Fibroblast of skin of left quadriceps (primary cell): ENCODE measurements at regions not wholly inside any gene's neighbourhood (a gene's known extent, or its start where the extent isn't known, plus 50 kb on each side); places are given as distances from the start of the nearest gene placed in this dataset.

ENCODE experiments used
- DNase-seq, 2 experiments: peaks; one replicate each; pipeline ENCODE4 v3.0.0-alpha.2; 2013; ENCODE audit warnings: low read depth in 2 of 2

- no peak for DNase-seq
Observed at GRCh38 chr2:212618636-212619035, 80.0 kb upstream of the ERBB4 start.

GRCh38 chr2:212610872-212611425, 72.3 kb upstream of the ERBB4 start:
- DNase-seq, result no peak

GRCh38 chr2:212609479-212609878, 70.9 kb upstream of the ERBB4 start:
- DNase-seq, result no peak

GRCh38 chr2:212607080-212607479, 68.5 kb upstream of the ERBB4 start:
- no peak for DNase-seq

- no peak for DNase-seq
Observed at GRCh38 chr2:212606232-212606631, 67.6 kb upstream of the ERBB4 start.

GRCh38 chr2:212596688-212597087, 58.1 kb upstream of the ERBB4 start:
- DNase-seq, result no peak

GRCh38 chr2:212596276-212596675, 57.7 kb upstream of the ERBB4 start:
- DNase-seq, result no peak

- no peak for DNase-seq
Observed at GRCh38 chr2:212595036-212595654, 56.5 kb upstream of the ERBB4 start.

- DNase-seq, result no peak
Observed at GRCh38 chr2:212592695-212593094, 54.1 kb upstream of the ERBB4 start.
